Heart left ventricle (tissue), 13 donors: ENCODE measurements at regions not wholly inside any gene's neighbourhood (a gene's known extent, or its start where the extent isn't known, plus 50 kb on each side); places are given as distances from the start of the nearest gene placed in this dataset.

ENCODE experiments used
- CTCF ChIP-seq, 12 donors: fragments of 200-600 bp; sonication (generic) in 4 of 12; IDR thresholded peaks; one replicate each; pipeline versions ENCODE4 v1.5.0 to v1.8.0; 2018 to 2022; ENCODE audit warnings: antibody characterized with exemption in 12 of 12, mild to moderate bottlenecking in 5 of 12
- POLR2A ChIP-seq, 2 donors: fragments of 450-650 bp; IDR thresholded peaks; one replicate each; pipeline ENCODE4 v1.6.1; 2017; ENCODE audit warnings: antibody characterized with exemption in 2 of 2, mild to moderate bottlenecking in 2 of 2, moderate library complexity in 2 of 2
- donor health status: ischemic (EF 13 %, LVEDD 7.1; RV severe dilation, severe dysfunction).
- donor health status: DM: no; HTN: yes; CAD: no.
- donor health status: DM: no; HTN: no; CAD: no.
- donor health status: ischemic (EF 25% LVEDD 6.9; RV normal size, moderate dysfunction).
- donor health status: ischemic (EF 25% LVEDD 5.7; RV mildly dilated, moderate dysfunction).
- donor health status: ischemic (EF 35%, LVEDD 5.7; RV mildly dilated, moderate dysfunction).
- donor health status: nonischemic (EF 11% LVEDD 7.7; RV severe dilation, severe dysfunction).
- donor health status: DM: yes; HTN: yes; CAD: no.
- donor health status: PGD.
- donor health status: ischemic (EF 29% LVEDD 5.4; RV normal size, mild dysfunction).
- donor health status: nonischemic (EF 23%, LVEDD 6.1; RV moderate dilation, normal function).

GRCh38 chr20:6976106-6976900 is 208.8 kb downstream of the BMP2 start:
- TF ChIP-seq CTCF (IDR thresholded peaks at IDR 0.05) (no peak), POLR2A (IDR thresholded peaks at IDR 0.05) (no peak)
